ENCODE measurements at regions not wholly inside any gene's neighbourhood (a gene's known extent, or its start where the extent isn't known, plus 50 kb on each side); places are given as distances from the start of the nearest gene placed in this dataset.

DNA sequence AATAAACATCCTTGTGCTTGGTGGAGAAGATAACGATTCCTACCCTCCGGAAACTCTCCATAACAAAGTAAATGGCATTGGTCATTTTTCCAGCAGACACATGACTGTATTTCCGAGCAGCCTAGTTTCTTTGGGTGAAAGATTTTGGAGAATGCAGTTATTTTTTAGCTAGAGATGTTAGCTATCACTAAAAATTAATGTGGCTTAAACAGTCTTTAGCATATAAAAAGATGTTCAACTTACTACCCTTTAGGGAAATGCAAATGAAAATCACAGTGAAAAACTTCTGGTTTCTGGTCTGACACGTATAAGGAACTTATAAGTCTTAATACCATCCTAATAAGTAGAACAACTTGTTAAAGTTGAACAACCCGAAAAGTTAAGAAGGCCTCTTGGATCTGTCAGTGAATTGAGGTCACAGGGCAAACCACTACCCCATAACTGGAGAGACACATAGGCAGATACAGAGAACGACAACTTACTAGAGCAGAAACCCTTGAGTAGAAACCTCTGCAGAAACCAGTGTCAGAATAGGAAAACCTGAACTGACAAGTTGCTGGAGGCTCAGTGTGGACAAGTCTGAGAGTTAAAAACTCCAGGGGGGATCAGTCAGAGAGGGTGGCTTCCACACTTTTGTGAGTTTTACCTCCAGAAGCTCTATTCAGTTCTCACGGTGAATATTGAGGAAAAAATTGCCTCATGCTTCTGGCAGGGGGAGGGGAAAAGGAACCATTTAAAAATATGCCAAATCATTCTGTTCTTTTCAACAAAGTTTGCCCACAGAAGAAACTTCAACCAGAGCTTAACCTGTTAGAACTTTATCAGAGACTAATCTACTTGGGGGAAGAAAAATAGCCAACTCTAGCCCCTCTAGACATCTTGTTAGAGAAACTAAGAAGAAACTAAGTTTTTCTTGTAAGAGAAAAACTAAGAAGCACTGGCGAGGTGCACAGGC, 325.2 kb upstream of the RPS23 start:
- TF ChIP-seq SPI1 (IDR thresholded peaks at IDR 0.05; ENCODE audit: borderline replicate concordance, low read depth) (no peak), CTCF (IDR thresholded peaks at IDR 0.05; ENCODE audit: insufficient read depth, low read length) (no peak), GABPA (IDR thresholded peaks at IDR 0.05; ENCODE audit: low read depth) (no peak), POLR2AphosphoS5 (IDR thresholded peaks at IDR 0.05; ENCODE audit: low read depth) (no peak), REST (IDR thresholded peaks at IDR 0.05; ENCODE audit: insufficient replicate concordance, low read depth) (no peak)
- Histone ChIP-seq H3K4me3 (replicated peaks; ENCODE audit: insufficient read depth, low read length) (no peak overlapping the region), H3K27me3 (ENCODE audit: insufficient read depth, poor library complexity, severe bottlenecking) (no peaks in the 10 kb centered on the region), H3K27ac (replicated peaks) (no peak overlapping the region)
- DNase-seq (ENCODE audit: low read depth in 1 of 2, low spot score in 1 of 2): no peak

DNA sequence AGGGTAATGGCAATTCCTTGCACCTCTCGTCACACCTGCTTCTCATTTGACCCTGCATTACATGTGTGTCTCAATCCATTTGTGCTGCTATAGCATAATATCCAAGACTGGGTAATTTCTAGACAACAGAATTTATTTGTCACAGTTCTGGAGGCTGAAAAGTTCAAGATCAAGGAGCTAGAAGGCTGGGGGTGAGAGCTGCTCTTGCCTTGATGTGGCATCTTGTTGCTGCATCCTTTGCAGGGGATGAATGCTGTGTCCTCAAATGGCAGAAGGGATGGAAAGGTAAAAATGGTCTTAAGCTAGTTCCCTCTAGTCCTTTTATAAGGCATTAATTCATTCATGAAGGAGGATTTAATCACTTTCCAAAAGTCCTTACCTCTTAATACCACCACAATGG, 323.7 kb upstream of the RPS23 start:
- Histone ChIP-seq H3K27ac (replicated peaks) (no peak overlapping the region), H3K27me3 (ENCODE audit: insufficient read depth, poor library complexity, severe bottlenecking) (no peaks in the 10 kb centered on the region), H3K4me3 (replicated peaks; ENCODE audit: insufficient read depth, low read length) (no peak overlapping the region)
- no peak for DNase-seq (ENCODE audit: low read depth in 1 of 2, low spot score in 1 of 2)
- TF ChIP-seq SPI1 (IDR thresholded peaks at IDR 0.05; ENCODE audit: borderline replicate concordance, low read depth): no peak
- no peak for TF ChIP-seq POLR2AphosphoS5 (IDR thresholded peaks at IDR 0.05; ENCODE audit: low read depth)
- no peak for TF ChIP-seq REST (IDR thresholded peaks at IDR 0.05; ENCODE audit: insufficient replicate concordance, low read depth)
- TF ChIP-seq GABPA (IDR thresholded peaks at IDR 0.05; ENCODE audit: low read depth): no peak
- TF ChIP-seq CTCF (IDR thresholded peaks at IDR 0.05; ENCODE audit: insufficient read depth, low read length): no peak

GRCh38 chr5:82601077-82601476, 322.9 kb upstream of the RPS23 start:
- TF ChIP-seq SPI1 (IDR thresholded peaks at IDR 0.05; ENCODE audit: borderline replicate concordance, low read depth) (no peak), POLR2AphosphoS5 (IDR thresholded peaks at IDR 0.05; ENCODE audit: low read depth) (no peak), REST (IDR thresholded peaks at IDR 0.05; ENCODE audit: insufficient replicate concordance, low read depth) (no peak), CTCF (IDR thresholded peaks at IDR 0.05; ENCODE audit: insufficient read depth, low read length) (no peak), GABPA (IDR thresholded peaks at IDR 0.05; ENCODE audit: low read depth) (no peak)
- no peak for DNase-seq (ENCODE audit: low read depth in 1 of 2, low spot score in 1 of 2)
- Histone ChIP-seq H3K27ac (replicated peaks) (no peak overlapping the region), H3K27me3 (ENCODE audit: insufficient read depth, poor library complexity, severe bottlenecking) (no peaks in the 10 kb centered on the region), H3K4me3 (replicated peaks; ENCODE audit: insufficient read depth, low read length) (no peak overlapping the region)

Measured in HL-60 (cell line).